SK-N-SH (cell line): ENCODE measurements at regions not wholly inside any gene's neighbourhood (a gene's known extent, or its start where the extent isn't known, plus 50 kb on each side); places are given as distances from the start of the nearest gene placed in this dataset.

Experiments used
- CTCF ChIA-PET: fragments of 300-600, 350-600 bp; formaldehyde crosslinking; extraction: SDS; loops from one replicate; lab custom pipeline; 2021; lab: Yijun Ruan, JAX
- POLR2A ChIA-PET: fragments of 350-600 bp; sonication (Branson Sonifier 250); formaldehyde crosslinking; extraction: SDS; loops from one replicate; lab custom pipeline; 2020; ENCODE audit warnings: antibody characterized with exemption, inconsistent platforms; lab: Yijun Ruan, JAX
- DNase-seq: peaks from one replicate; pipeline ENCODE4 v3.0.0; 2012
- H2AFZ ChIP-seq: fragments of 200-600 bp; sonication (generic); 2 replicates; pipeline ENCODE4 v1.8.1; 2016; ENCODE audit warnings: antibody characterized with exemption, mild to moderate bottlenecking, low read depth
- H3F3A ChIP-seq: fragments of 200-600 bp; sonication (generic); replicated peaks from 2 replicates; pipeline ENCODE3; 2016; ENCODE audit warnings: antibody characterized with exemption, mild to moderate bottlenecking; ENCODE audit not compliant: insufficient read depth
- H3K27ac ChIP-seq, 2 experiments: fragments of 200-500 bp in 1 of 2; fragments of 200-600 bp in 1 of 2; sonication (Bioruptor generic) in 1 of 2; sonication (generic), shearing (Covaris generic) in 1 of 2; 2 replicates each; pipeline versions ENCODE4 v1.5.1 to v1.6.1; 2014 to 2016; ENCODE audit warnings: low read depth in 2 of 2, inconsistent platforms in 1 of 2, low read length in 1 of 2, mild to moderate bottlenecking in 1 of 2, mixed read lengths in 1 of 2
- H3K27me3 ChIP-seq: fragments of 200-600 bp; sonication (generic), shearing (Covaris generic); 2 replicates; pipeline ENCODE4 v1.6.1; 2016; ENCODE audit warnings: mixed run types; ENCODE audit not compliant: insufficient read depth
- H3K36me3 ChIP-seq, 2 experiments: fragments of 200-500 bp in 1 of 2; fragments of 200-600 bp in 1 of 2; sonication (Bioruptor generic) in 1 of 2; sonication (generic) in 1 of 2; replicated peaks in 1 of 2; 2 replicates each; pipeline versions ENCODE3 to v1.5.1; 2014 to 2016; ENCODE audit warnings: low read length in 1 of 2, mild to moderate bottlenecking in 1 of 2; ENCODE audit not compliant: insufficient read depth in 2 of 2, control insufficient read depth in 1 of 2
- H3K4me1 ChIP-seq, 2 experiments: fragments of 200-500 bp in 1 of 2; fragments of 200-600 bp in 1 of 2; sonication (Bioruptor generic) in 1 of 2; sonication (generic), shearing (Covaris generic) in 1 of 2; 2 replicates each; pipeline versions ENCODE4 v1.5.1 to v1.6.1; 2014 to 2016; ENCODE audit warnings: low read depth in 1 of 2, low read length in 1 of 2, mixed run types in 1 of 2; ENCODE audit not compliant: insufficient read depth in 2 of 2, control insufficient read depth in 1 of 2
- H3K4me2 ChIP-seq: fragments of 200-600 bp; sonication (generic), shearing (Covaris generic); 2 replicates; pipeline ENCODE4 v1.6.1; 2017; ENCODE audit warnings: mixed run types
- H3K4me3 ChIP-seq, 2 experiments: fragments of 200-500 bp in 1 of 2; fragments of 200-600 bp in 1 of 2; sonication (Bioruptor generic) in 1 of 2; sonication (generic), shearing (Covaris generic) in 1 of 2; 2 replicates each; pipeline versions ENCODE4 v1.5.1 to v1.8.1; 2014 to 2016; ENCODE audit warnings: low read depth in 2 of 2, inconsistent platforms in 1 of 2, low read length in 1 of 2, mild to moderate bottlenecking in 1 of 2, mixed read lengths in 1 of 2, moderate library complexity in 1 of 2
- H3K79me2 ChIP-seq: fragments of 200-600 bp; sonication (generic); 2 replicates; pipeline ENCODE4 v1.8.1; 2017; ENCODE audit warnings: mild to moderate bottlenecking; ENCODE audit not compliant: insufficient read depth
- H3K9ac ChIP-seq: fragments of 200-600 bp; sonication (generic); 2 replicates; pipeline ENCODE4 v1.6.1; 2017; ENCODE audit warnings: mixed run types
- H3K9me2 ChIP-seq: fragments of 200-600 bp; sonication (generic); 2 replicates; pipeline ENCODE4 v1.6.1; 2017; ENCODE audit warnings: mixed run types
- H3K9me3 ChIP-seq: fragments of 200-600 bp; sonication (generic); 2 replicates; pipeline ENCODE4 v1.6.1; 2017; ENCODE audit warnings: mixed run types, mild to moderate bottlenecking, moderate library complexity
- H4K20me1 ChIP-seq: fragments of 200-600 bp; sonication (generic); 2 replicates; pipeline ENCODE4 v1.6.1; 2017; ENCODE audit warnings: mild to moderate bottlenecking, mixed run types; ENCODE audit not compliant: insufficient read depth
- ELF1 ChIP-seq: IDR thresholded peaks from 2 replicates; pipeline ENCODE4 v1.4.0; 2012
- JUND ChIP-seq: IDR thresholded peaks from 2 replicates; pipeline ENCODE4 v1.4.0; 2012
- MEF2A ChIP-seq: IDR thresholded peaks from 2 replicates; pipeline ENCODE4 v1.4.0; 2012; ENCODE audit warnings: low read depth, borderline replicate concordance
- RFX5 ChIP-seq: IDR thresholded peaks from 2 replicates; pipeline ENCODE4 v1.6.1; 2012; ENCODE audit warnings: mild to moderate bottlenecking, improper control_type of control experiment, low read length
- TAF1 ChIP-seq: IDR thresholded peaks from 2 replicates; pipeline ENCODE4 v1.6.1; 2012; ENCODE audit warnings: low read depth, mild to moderate bottlenecking, low read length, moderate library complexity, borderline replicate concordance
- YY1 ChIP-seq: IDR thresholded peaks from 2 replicates; pipeline ENCODE4 v1.4.0; 2012; ENCODE audit warnings: low read depth, mild to moderate bottlenecking
- WGBS: methylation state at CpG from one replicate; pipeline ENCODE4 v1.1.6; 2017; ENCODE audit warnings: low lambda C conversion rate; 5-methylcytosine and 5-hydroxymethylcytosine counted together
- TF ChIP-seq, protein P1 (sequence below): IDR thresholded peaks from 2 replicates; pipeline ENCODE4 v1.4.0; 2012; ENCODE audit warnings: low read depth
- TF ChIP-seq, protein P2 (sequence below): IDR thresholded peaks from 2 replicates; pipeline ENCODE4 v1.4.0; 2012; ENCODE audit warnings: low read depth, borderline replicate concordance
- TF ChIP-seq, protein P3 (sequence below): IDR thresholded peaks from 2 replicates; pipeline ENCODE4 v1.4.0; 2012; ENCODE audit warnings: low read depth, borderline replicate concordance
- TF ChIP-seq, protein P4 (sequence below): IDR thresholded peaks from 2 replicates; pipeline ENCODE4; 2012

DNA sequence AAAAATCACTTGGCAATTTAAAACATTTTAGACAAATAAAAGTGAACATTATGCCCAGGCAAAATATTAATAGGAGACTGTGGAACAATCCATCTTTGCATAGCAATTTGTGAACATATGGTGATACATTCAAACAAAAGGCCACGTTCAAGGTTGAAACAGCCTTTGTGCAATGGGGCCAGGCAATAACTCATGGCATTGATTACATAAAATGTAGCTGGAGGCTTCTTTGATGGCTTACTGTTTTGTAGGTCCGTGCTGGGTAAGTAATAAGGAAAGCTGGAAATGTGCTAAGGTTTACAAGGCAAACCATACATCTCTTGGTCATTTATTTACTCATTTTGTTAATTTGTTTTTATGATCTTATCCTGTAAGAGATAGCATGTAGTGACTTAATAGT, 651.8 kb downstream of the KCTD16 start:
- no peak overlapping the region for H3K27ac ChIP-seq
- no peaks in the 10 kb centered on the region for H3K9me3 ChIP-seq
- no peaks in the 10 kb centered on the region for H4K20me1 ChIP-seq
- no peak overlapping the region for H2AFZ ChIP-seq
- H3K79me2 ChIP-seq, result no peaks in the 10 kb centered on the region
- no peaks in the 10 kb centered on the region for H3K36me3 ChIP-seq
- no peaks in the 10 kb centered on the region for H3K9me2 ChIP-seq
- no peak overlapping the region for H3K9ac ChIP-seq
- no peak for DNase-seq
- H3K4me3 ChIP-seq, result no peak overlapping the region
- no peaks in the 10 kb centered on the region for H3F3A ChIP-seq
- TF ChIP-seq, protein P1, sequence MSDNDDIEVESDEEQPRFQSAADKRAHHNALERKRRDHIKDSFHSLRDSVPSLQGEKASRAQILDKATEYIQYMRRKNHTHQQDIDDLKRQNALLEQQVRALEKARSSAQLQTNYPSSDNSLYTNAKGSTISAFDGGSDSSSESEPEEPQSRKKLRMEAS, result no peak
- TF ChIP-seq YY1 (no peak), TAF1 (no peak), MEF2A (no peak)
- POLR2A ChIA-PET, result no interaction called here
- CTCF ChIA-PET, result no interaction called here
- H3K4me2 ChIP-seq, result no peak overlapping the region
- 37% methylated on average over 2 of the region's 2 CpGs for WGBS
- H3K4me1 ChIP-seq, result no peaks in the 10 kb centered on the region
- H3K27me3 ChIP-seq, result no peaks in the 10 kb centered on the region

DNA sequence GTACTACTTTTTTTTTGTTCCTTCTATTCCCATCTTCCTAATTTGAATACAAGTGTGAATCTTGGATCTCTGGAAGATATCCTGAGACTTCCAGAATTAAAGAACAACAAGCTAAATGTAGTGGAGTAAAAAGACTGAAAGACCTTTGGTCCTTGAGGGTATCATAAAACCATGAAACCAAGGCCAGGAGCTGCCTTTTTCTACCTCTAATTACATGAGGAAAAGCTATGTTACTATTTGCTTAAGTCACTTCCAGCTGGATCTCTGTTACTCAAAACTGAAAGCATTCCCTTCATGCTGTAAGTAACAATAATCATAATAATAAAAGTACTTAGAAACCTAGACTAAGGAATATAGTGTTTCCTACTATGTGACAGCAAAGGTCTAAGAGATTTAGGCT, 649.6 kb downstream of the KCTD16 start:
- H3K9me3 ChIP-seq, result no peaks in the 10 kb centered on the region
- H3K9me2 ChIP-seq, result no peaks in the 10 kb centered on the region
- POLR2A ChIA-PET, result no interaction called here
- no peaks in the 10 kb centered on the region for H3K27me3 ChIP-seq
- no peaks in the 10 kb centered on the region for H3K79me2 ChIP-seq
- H3K27ac ChIP-seq, result no peak overlapping the region
- no peak for TF ChIP-seq ELF1
- no peak for TF ChIP-seq JUND
- TF ChIP-seq TAF1, result no peak
- TF ChIP-seq RFX5, result no peak
- TF ChIP-seq, protein P2, sequence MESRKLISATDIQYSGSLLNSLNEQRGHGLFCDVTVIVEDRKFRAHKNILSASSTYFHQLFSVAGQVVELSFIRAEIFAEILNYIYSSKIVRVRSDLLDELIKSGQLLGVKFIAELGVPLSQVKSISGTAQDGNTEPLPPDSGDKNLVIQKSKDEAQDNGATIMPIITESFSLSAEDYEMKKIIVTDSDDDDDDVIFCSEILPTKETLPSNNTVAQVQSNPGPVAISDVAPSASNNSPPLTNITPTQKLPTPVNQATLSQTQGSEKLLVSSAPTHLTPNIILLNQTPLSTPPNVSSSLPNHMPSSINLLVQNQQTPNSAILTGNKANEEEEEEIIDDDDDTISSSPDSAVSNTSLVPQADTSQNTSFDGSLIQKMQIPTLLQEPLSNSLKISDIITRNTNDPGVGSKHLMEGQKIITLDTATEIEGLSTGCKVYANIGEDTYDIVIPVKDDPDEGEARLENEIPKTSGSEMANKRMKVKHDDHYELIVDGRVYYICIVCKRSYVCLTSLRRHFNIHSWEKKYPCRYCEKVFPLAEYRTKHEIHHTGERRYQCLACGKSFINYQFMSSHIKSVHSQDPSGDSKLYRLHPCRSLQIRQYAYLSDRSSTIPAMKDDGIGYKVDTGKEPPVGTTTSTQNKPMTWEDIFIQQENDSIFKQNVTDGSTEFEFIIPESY, result no peak
- TF ChIP-seq, protein P3, sequence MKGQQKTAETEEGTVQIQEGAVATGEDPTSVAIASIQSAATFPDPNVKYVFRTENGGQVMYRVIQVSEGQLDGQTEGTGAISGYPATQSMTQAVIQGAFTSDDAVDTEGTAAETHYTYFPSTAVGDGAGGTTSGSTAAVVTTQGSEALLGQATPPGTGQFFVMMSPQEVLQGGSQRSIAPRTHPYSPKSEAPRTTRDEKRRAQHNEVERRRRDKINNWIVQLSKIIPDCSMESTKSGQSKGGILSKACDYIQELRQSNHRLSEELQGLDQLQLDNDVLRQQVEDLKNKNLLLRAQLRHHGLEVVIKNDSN, result no peak
- TF ChIP-seq, protein P4, sequence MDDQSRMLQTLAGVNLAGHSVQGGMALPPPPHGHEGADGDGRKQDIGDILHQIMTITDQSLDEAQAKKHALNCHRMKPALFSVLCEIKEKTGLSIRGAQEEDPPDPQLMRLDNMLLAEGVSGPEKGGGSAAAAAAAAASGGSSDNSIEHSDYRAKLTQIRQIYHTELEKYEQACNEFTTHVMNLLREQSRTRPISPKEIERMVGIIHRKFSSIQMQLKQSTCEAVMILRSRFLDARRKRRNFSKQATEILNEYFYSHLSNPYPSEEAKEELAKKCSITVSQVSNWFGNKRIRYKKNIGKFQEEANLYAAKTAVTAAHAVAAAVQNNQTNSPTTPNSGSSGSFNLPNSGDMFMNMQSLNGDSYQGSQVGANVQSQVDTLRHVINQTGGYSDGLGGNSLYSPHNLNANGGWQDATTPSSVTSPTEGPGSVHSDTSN, result no peak
- no peaks in the 10 kb centered on the region for H3K36me3 ChIP-seq
- no peak overlapping the region for H3K4me3 ChIP-seq
- no peaks in the 10 kb centered on the region for H4K20me1 ChIP-seq
- CTCF ChIA-PET, result no interaction called here
- no peaks in the 10 kb centered on the region for H3K4me1 ChIP-seq
- H3K9ac ChIP-seq, result no peak overlapping the region
- no peak overlapping the region for H2AFZ ChIP-seq
- no peak for DNase-seq
- no peaks in the 10 kb centered on the region for H3F3A ChIP-seq
- no peak overlapping the region for H3K4me2 ChIP-seq
